Bronchial epithelial cell (primary cell): ENCODE measurements at regions not wholly inside any gene's neighbourhood (a gene's known extent, or its start where the extent isn't known, plus 50 kb on each side); places are given as distances from the start of the nearest gene placed in this dataset.

Experiments
- DNase-seq: peaks from one replicate; pipeline ENCODE4 v3.0.0-alpha.2; 2010; ENCODE audit warnings: low read depth
- FAIRE-seq: peaks from 2 replicates; lab custom pipeline; 2011; peaks lifted over from hg19 to GRCh38; lab: Jason Lieb, UNC
- H3K27me3 ChIP-seq: 2 replicates; pipeline ENCODE4 v1.5.1; 2011; ENCODE audit warnings: low read length; ENCODE audit not compliant: control insufficient read depth, insufficient read depth
- H3K36me3 ChIP-seq: 2 replicates; pipeline ENCODE4 v1.5.1; 2011; ENCODE audit warnings: low read length; ENCODE audit not compliant: control insufficient read depth, insufficient read depth
- H3K4me3 ChIP-seq: 2 replicates; pipeline ENCODE4 v1.5.1; 2011; ENCODE audit warnings: mild to moderate bottlenecking, low read depth, low read length, control low read depth
- CTCF ChIP-seq: IDR thresholded peaks from 2 replicates; pipeline ENCODE4 v1.5.1; 2011; ENCODE audit warnings: mild to moderate bottlenecking, moderate library complexity, low read length, control low read depth, inconsistent platforms; ENCODE audit not compliant: insufficient read depth, severe bottlenecking

- H3K27me3 ChIP-seq, result no peaks in the 10 kb centered on the region
- H3K4me3 ChIP-seq, result no peak overlapping the region
- H3K36me3 ChIP-seq, result no peaks in the 10 kb centered on the region
- peak; percentile 57 for DNase-seq
- peak; percentile 52 for TF ChIP-seq CTCF
- no peak for FAIRE-seq
Measured at GRCh38 chr14:31926123-31926522, 151.0 kb upstream of the ARHGAP5 start.

GRCh38 chr14:31926652-31927347 lies 150.3 kb upstream of the ARHGAP5 start:
- FAIRE-seq (no peak), DNase-seq (no peak)
- Histone ChIP-seq H3K36me3 (no peaks in the 10 kb centered on the region), H3K27me3 (no peaks in the 10 kb centered on the region), H3K4me3 (no peak overlapping the region)
- TF ChIP-seq CTCF, result no peak

- no peak for FAIRE-seq
- Histone ChIP-seq H3K27me3 (no peaks in the 10 kb centered on the region), H3K4me3 (no peak overlapping the region), H3K36me3 (no peaks in the 10 kb centered on the region)
- TF ChIP-seq CTCF, result no peak
- DNase-seq, result peak; percentile 98
Measured at GRCh38 chr14:31927348-31927832, 149.7 kb upstream of the ARHGAP5 start.

- FAIRE-seq, result no peak
- Histone ChIP-seq H3K4me3 (no peak overlapping the region), H3K27me3 (no peaks in the 10 kb centered on the region), H3K36me3 (no peaks in the 10 kb centered on the region)
- no peak for DNase-seq
- no peak for TF ChIP-seq CTCF
Measured at GRCh38 chr14:31930070-31930469, 147.0 kb upstream of the ARHGAP5 start.

GRCh38 chr14:31930493-31931240 lies 146.4 kb upstream of the ARHGAP5 start:
- peak; percentile 67 for DNase-seq
- no peak for FAIRE-seq
- Histone ChIP-seq H3K4me3 (no peak overlapping the region), H3K36me3 (no peaks in the 10 kb centered on the region), H3K27me3 (no peaks in the 10 kb centered on the region)
- TF ChIP-seq CTCF, result no peak
